Activated naive CD8-positive, alpha-beta T cell treated with anti-CD3 and anti-CD28 coated beads, Interleukin-2, amount 50 U/mL, for 16 hours (primary cell): ENCODE measurements at regions not wholly inside any gene's neighbourhood (a gene's known extent, or its start where the extent isn't known, plus 50 kb on each side); places are given as distances from the start of the nearest gene placed in this dataset.

ENCODE experiments used
- DNase-seq: peaks from one replicate; pipeline ENCODE4 v3.0.0-alpha.2; 2020; ENCODE audit warnings: low read depth, low spot score

- no peak for DNase-seq
These were observed 376.9 kb downstream of the HHIPL2 start for GRCh38 chr1:222171005-222171404.

- DNase-seq = no peak
These were observed 379.3 kb downstream of the HHIPL2 start for GRCh38 chr1:222168621-222169020.

- DNase-seq = no peak
These were observed 380.0 kb downstream of the HHIPL2 start for GRCh38 chr1:222167896-222168295.

GRCh38 chr1:222167111-222167510, 380.8 kb downstream of the HHIPL2 start:
- DNase-seq = no peak

GRCh38 chr1:222165629-222166028, 382.3 kb downstream of the HHIPL2 start:
- no peak for DNase-seq

- no peak for DNase-seq
These were observed 384.0 kb downstream of the HHIPL2 start for GRCh38 chr1:222163895-222164294.

- no peak for DNase-seq
These were observed 386.2 kb downstream of the HHIPL2 start for GRCh38 chr1:222161676-222162075.

GRCh38 chr1:222157612-222158011, 390.3 kb downstream of the HHIPL2 start:
- no peak for DNase-seq

- no peak for DNase-seq
These were observed 398.3 kb upstream of the DUSP10 start for GRCh38 chr1:222140206-222140605.

- no peak for DNase-seq
These were observed 396.2 kb upstream of the DUSP10 start for GRCh38 chr1:222138095-222138494.

- DNase-seq = no peak
These were observed 395.0 kb upstream of the DUSP10 start for GRCh38 chr1:222136869-222137268.

GRCh38 chr1:222129041-222129440, 387.2 kb upstream of the DUSP10 start:
- no peak for DNase-seq

GRCh38 chr1:222127526-222128152, 385.8 kb upstream of the DUSP10 start:
- DNase-seq = no peak

- DNase-seq = no peak
These were observed 385.2 kb upstream of the DUSP10 start for GRCh38 chr1:222127096-222127495.

GRCh38 chr1:222126052-222126451, 384.2 kb upstream of the DUSP10 start:
- no peak for DNase-seq

- DNase-seq = no peak
These were observed 382.7 kb upstream of the DUSP10 start for GRCh38 chr1:222124602-222125001.

- no peak for DNase-seq
These were observed 381.2 kb upstream of the DUSP10 start for GRCh38 chr1:222123111-222123510.

GRCh38 chr1:222117809-222118208, 375.9 kb upstream of the DUSP10 start:
- DNase-seq = no peak

GRCh38 chr1:222114536-222115156, 372.8 kb upstream of the DUSP10 start:
- DNase-seq = no peak

GRCh38 chr1:222109836-222110235, 367.9 kb upstream of the DUSP10 start:
- DNase-seq = no peak

GRCh38 chr1:222107975-222108374, 366.1 kb upstream of the DUSP10 start:
- DNase-seq = no peak

GRCh38 chr1:222107267-222107666, 365.4 kb upstream of the DUSP10 start:
- no peak for DNase-seq

GRCh38 chr1:222106377-222106776, 364.5 kb upstream of the DUSP10 start:
- DNase-seq = no peak

- DNase-seq = no peak
These were observed 364.0 kb upstream of the DUSP10 start for GRCh38 chr1:222105861-222106260.
